ENCODE measurements at regions not wholly inside any gene's neighbourhood (a gene's known extent, or its start where the extent isn't known, plus 50 kb on each side); places are given as distances from the start of the nearest gene placed in this dataset.

DNA sequence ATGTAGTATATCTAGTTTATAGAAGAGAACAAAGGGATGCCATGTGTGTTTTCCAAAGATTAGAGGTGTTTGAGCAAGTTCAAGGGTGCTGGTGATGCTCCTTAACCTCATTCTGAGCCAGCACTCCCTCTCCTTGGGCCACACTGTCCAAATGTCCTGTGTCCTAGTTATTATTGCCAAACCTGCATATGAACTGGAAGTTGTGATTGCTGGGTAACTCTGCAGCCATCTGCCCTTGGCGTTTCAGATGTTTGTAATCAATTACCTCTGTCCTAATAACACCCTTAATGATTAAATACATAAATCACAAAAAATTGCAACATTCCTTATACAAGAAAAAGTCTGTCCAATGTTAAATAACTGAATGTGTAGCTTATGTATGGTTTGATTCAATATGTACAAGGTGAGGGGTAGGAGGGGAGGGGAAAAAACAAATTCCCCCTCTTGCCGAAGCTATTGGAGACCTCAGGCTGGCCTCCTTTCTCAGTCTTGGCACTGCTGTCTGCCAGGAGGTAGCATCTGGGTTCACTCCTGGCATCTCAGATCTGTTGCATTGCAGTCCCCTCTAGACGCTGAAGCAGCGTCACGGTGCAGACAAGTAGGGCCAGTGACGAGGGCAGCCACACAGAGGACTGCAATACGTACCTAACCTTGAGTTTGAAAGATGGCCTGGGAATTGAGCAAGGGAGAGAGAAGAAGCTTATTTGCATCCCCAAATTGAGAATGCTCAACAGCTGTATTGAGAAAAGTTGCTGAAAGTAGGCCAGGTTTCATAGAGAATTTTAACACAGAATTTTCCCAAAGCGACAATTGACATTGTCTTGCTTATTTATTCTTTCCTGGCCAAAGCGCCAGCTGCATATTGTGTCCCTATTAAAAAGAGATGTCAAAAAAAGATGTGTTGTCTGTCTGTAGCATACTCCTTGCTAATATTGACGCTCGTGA is 89.6 kb upstream of the ARHGAP32 start (continued):
- TF ChIP-seq, protein P1, sequence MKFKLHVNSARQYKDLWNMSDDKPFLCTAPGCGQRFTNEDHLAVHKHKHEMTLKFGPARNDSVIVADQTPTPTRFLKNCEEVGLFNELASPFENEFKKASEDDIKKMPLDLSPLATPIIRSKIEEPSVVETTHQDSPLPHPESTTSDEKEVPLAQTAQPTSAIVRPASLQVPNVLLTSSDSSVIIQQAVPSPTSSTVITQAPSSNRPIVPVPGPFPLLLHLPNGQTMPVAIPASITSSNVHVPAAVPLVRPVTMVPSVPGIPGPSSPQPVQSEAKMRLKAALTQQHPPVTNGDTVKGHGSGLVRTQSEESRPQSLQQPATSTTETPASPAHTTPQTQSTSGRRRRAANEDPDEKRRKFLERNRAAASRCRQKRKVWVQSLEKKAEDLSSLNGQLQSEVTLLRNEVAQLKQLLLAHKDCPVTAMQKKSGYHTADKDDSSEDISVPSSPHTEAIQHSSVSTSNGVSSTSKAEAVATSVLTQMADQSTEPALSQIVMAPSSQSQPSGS (CRISPR knock-in tag; IDR thresholded peaks at IDR 0.05; ENCODE audit: borderline replicate concordance, low read depth): no peak
- TF ChIP-seq, protein P2, sequence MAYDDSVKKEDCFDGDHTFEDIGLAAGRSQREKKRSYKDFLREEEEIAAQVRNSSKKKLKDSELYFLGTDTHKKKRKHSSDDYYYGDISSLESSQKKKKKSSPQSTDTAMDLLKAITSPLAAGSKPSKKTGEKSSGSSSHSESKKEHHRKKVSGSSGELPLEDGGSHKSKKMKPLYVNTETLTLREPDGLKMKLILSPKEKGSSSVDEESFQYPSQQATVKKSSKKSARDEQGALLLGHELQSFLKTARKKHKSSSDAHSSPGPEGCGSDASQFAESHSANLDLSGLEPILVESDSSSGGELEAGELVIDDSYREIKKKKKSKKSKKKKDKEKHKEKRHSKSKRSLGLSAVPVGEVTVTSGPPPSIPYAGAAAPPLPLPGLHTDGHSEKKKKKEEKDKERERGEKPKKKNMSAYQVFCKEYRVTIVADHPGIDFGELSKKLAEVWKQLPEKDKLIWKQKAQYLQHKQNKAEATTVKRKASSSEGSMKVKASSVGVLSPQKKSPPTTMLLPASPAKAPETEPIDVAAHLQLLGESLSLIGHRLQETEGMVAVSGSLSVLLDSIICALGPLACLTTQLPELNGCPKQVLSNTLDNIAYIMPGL (CRISPR knock-in tag; IDR thresholded peaks at IDR 0.05): no peak
- TF ChIP-seq RORB (CRISPR knock-in tag; IDR thresholded peaks at IDR 0.05): no peak

DNA sequence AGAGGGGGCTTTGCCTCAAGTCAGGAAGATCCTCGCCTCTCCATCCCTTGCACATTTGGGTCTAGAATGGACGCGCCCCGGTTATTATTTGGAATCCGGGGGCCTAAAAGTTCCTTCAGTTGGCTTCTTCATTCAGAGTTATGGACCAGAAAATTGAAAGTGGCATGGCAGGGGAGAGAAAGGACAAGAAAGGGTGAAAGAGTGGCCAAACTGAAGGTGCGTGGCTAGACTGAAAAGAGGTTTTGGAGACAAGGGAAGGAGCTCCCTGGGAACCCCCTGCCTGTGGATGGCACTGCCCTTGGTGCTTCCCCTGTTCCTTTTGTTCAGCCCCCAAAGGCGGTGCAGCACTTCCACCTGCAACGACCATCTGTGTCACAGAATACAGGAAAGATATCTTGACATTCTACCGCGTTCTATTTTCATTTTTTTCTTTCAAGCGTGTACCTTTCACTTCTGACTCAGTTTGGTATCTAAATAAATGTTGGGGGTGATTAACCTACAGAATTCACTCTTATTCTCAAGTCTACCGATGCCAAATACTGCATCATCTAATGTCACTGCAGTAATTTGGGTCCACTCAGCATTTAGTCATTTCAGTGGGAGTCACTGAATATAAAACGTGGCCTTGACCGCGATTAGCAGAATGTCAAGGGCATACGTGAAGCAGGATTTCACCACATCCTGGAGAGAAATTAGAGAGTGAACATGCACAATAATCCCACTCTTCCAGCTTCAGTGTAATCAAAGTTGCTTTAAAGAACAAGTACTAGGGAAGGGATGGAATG is 88.1 kb upstream of the ARHGAP32 start:
- Mint-ChIP-seq H3K27ac (no peak overlapping the region), H3K36me3 (no peaks in the 10 kb centered on the region), H3K4me1 (peaks cover 70% of the 10 kb centered on the region), H3K27me3 (ENCODE audit: low read depth) (peaks cover 19% of the 10 kb centered on the region), H3K9me3 (no peaks in the 10 kb centered on the region), H3K4me3 (peak overlapping the region; percentile 69)
- ChIA-PET POLR2A (interaction anchor here (0.6 kb wide), 1 partner anchor 23 kb away, joined by 5 read pairs; no protein-coding TSS in a partner anchor), CTCF (interaction anchor here (1.5 kb wide), 1 partner anchor 52 kb away, joined by 4 read pairs; no protein-coding TSS in a partner anchor)
- DNase-seq (ENCODE audit: low spot score) (no peak), ATAC-seq (no peak)
- TF ChIP-seq, protein P3, sequence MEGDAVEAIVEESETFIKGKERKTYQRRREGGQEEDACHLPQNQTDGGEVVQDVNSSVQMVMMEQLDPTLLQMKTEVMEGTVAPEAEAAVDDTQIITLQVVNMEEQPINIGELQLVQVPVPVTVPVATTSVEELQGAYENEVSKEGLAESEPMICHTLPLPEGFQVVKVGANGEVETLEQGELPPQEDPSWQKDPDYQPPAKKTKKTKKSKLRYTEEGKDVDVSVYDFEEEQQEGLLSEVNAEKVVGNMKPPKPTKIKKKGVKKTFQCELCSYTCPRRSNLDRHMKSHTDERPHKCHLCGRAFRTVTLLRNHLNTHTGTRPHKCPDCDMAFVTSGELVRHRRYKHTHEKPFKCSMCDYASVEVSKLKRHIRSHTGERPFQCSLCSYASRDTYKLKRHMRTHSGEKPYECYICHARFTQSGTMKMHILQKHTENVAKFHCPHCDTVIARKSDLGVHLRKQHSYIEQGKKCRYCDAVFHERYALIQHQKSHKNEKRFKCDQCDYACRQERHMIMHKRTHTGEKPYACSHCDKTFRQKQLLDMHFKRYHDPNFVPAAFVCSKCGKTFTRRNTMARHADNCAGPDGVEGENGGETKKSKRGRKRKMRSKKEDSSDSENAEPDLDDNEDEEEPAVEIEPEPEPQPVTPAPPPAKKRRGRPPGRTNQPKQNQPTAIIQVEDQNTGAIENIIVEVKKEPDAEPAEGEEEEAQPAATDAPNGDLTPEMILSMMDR (IDR thresholded peaks at IDR 0.05): no peak
- TF ChIP-seq IRF1 (CRISPR knock-in tag; IDR thresholded peaks at IDR 0.05): no peak
- no peak for TF ChIP-seq ELF4 (CRISPR knock-in tag; IDR thresholded peaks at IDR 0.05; ENCODE audit: low read depth)
- TF ChIP-seq ZBTB21 (CRISPR knock-in tag; IDR thresholded peaks at IDR 0.05; ENCODE audit: borderline replicate concordance): no peak
- TF ChIP-seq, protein P4, sequence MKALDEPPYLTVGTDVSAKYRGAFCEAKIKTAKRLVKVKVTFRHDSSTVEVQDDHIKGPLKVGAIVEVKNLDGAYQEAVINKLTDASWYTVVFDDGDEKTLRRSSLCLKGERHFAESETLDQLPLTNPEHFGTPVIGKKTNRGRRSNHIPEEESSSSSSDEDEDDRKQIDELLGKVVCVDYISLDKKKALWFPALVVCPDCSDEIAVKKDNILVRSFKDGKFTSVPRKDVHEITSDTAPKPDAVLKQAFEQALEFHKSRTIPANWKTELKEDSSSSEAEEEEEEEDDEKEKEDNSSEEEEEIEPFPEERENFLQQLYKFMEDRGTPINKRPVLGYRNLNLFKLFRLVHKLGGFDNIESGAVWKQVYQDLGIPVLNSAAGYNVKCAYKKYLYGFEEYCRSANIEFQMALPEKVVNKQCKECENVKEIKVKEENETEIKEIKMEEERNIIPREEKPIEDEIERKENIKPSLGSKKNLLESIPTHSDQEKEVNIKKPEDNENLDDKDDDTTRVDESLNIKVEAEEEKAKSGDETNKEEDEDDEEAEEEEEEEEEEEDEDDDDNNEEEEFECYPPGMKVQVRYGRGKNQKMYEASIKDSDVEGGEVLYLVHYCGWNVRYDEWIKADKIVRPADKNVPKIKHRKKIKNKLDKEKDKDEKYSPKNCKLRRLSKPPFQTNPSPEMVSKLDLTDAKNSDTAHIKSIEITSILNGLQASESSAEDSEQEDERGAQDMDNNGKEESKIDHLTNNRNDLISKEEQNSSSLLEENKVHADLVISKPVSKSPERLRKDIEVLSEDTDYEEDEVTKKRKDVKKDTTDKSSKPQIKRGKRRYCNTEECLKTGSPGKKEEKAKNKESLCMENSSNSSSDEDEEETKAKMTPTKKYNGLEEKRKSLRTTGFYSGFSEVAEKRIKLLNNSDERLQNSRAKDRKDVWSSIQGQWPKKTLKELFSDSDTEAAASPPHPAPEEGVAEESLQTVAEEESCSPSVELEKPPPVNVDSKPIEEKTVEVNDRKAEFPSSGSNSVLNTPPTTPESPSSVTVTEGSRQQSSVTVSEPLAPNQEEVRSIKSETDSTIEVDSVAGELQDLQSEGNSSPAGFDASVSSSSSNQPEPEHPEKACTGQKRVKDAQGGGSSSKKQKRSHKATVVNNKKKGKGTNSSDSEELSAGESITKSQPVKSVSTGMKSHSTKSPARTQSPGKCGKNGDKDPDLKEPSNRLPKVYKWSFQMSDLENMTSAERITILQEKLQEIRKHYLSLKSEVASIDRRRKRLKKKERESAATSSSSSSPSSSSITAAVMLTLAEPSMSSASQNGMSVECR (CRISPR knock-in tag; IDR thresholded peaks at IDR 0.05; ENCODE audit: borderline replicate concordance): no peak
- TF ChIP-seq E2F1 (CRISPR knock-in tag; IDR thresholded peaks at IDR 0.05): no peak
- TF ChIP-seq, protein P5, sequence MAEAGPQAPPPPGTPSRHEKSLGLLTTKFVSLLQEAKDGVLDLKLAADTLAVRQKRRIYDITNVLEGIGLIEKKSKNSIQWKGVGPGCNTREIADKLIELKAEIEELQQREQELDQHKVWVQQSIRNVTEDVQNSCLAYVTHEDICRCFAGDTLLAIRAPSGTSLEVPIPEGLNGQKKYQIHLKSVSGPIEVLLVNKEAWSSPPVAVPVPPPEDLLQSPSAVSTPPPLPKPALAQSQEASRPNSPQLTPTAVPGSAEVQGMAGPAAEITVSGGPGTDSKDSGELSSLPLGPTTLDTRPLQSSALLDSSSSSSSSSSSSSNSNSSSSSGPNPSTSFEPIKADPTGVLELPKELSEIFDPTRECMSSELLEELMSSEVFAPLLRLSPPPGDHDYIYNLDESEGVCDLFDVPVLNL (CRISPR knock-in tag; IDR thresholded peaks at IDR 0.05; ENCODE audit: borderline replicate concordance, low read depth): no peak
- no peak for TF ChIP-seq GTF2I (CRISPR knock-in tag; conservative IDR thresholded peaks at IDR 0.05)
- no peak for TF ChIP-seq MYBL2 (CRISPR knock-in tag; IDR thresholded peaks at IDR 0.05)
- TF ChIP-seq NFE2L1 (CRISPR knock-in tag; IDR thresholded peaks at IDR 0.05): no peak
- no peak for TF ChIP-seq ZNF138 (CRISPR knock-in tag; conservative IDR thresholded peaks at IDR 0.05)
- TF ChIP-seq, protein P6, sequence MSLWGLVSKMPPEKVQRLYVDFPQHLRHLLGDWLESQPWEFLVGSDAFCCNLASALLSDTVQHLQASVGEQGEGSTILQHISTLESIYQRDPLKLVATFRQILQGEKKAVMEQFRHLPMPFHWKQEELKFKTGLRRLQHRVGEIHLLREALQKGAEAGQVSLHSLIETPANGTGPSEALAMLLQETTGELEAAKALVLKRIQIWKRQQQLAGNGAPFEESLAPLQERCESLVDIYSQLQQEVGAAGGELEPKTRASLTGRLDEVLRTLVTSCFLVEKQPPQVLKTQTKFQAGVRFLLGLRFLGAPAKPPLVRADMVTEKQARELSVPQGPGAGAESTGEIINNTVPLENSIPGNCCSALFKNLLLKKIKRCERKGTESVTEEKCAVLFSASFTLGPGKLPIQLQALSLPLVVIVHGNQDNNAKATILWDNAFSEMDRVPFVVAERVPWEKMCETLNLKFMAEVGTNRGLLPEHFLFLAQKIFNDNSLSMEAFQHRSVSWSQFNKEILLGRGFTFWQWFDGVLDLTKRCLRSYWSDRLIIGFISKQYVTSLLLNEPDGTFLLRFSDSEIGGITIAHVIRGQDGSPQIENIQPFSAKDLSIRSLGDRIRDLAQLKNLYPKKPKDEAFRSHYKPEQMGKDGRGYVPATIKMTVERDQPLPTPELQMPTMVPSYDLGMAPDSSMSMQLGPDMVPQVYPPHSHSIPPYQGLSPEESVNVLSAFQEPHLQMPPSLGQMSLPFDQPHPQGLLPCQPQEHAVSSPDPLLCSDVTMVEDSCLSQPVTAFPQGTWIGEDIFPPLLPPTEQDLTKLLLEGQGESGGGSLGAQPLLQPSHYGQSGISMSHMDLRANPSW (CRISPR knock-in tag; conservative IDR thresholded peaks at IDR 0.05; ENCODE audit: low read depth): no peak
- TF ChIP-seq CREM (CRISPR knock-in tag; IDR thresholded peaks at IDR 0.05): no peak
